ENCODE measurements at regions not wholly inside any gene's neighbourhood (a gene's known extent, or its start where the extent isn't known, plus 50 kb on each side); places are given as distances from the start of the nearest gene placed in this dataset.

DNA sequence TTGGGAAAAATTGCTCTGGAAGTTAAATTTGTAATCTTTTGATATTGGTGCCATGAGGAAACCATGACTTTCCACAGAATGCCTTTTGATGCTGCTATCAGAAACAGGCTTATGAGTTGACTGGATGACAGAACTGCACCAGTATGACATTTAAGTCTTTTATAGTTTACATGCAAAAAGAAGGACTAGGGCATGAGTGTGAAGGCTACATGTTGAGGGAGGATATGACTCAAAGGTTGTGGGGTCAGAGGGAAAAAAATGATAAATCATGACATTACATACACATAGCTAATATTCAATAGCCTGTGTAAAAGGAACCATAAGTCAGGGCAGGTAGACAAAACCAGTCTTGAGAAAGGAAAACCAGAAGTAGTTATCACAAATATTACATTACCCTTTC is 182.2 kb downstream of the COL12A1 start:
- peaks cover 4% of the 10 kb centered on the region; the same call in 1 of the 3 replicates for H3K9me3 Mint-ChIP-seq
- TF ChIP-seq, protein P1, sequence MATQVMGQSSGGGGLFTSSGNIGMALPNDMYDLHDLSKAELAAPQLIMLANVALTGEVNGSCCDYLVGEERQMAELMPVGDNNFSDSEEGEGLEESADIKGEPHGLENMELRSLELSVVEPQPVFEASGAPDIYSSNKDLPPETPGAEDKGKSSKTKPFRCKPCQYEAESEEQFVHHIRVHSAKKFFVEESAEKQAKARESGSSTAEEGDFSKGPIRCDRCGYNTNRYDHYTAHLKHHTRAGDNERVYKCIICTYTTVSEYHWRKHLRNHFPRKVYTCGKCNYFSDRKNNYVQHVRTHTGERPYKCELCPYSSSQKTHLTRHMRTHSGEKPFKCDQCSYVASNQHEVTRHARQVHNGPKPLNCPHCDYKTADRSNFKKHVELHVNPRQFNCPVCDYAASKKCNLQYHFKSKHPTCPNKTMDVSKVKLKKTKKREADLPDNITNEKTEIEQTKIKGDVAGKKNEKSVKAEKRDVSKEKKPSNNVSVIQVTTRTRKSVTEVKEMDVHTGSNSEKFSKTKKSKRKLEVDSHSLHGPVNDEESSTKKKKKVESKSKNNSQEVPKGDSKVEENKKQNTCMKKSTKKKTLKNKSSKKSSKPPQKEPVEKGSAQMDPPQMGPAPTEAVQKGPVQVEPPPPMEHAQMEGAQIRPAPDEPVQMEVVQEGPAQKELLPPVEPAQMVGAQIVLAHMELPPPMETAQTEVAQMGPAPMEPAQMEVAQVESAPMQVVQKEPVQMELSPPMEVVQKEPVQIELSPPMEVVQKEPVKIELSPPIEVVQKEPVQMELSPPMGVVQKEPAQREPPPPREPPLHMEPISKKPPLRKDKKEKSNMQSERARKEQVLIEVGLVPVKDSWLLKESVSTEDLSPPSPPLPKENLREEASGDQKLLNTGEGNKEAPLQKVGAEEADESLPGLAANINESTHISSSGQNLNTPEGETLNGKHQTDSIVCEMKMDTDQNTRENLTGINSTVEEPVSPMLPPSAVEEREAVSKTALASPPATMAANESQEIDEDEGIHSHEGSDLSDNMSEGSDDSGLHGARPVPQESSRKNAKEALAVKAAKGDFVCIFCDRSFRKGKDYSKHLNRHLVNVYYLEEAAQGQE (IDR thresholded peaks at IDR 0.05; ENCODE audit: unreplicated experiment) = no peak
- no peak for TF ChIP-seq JUNB (IDR thresholded peaks at IDR 0.05; ENCODE audit: unreplicated experiment)
- TF ChIP-seq POLR2AphosphoS5 (IDR thresholded peaks at IDR 0.05; ENCODE audit: low read depth) = no peak
- no peak for TF ChIP-seq ZNF114 (CRISPR knock-in tag; IDR thresholded peaks at IDR 0.05)
- TF ChIP-seq STAT1 (IDR thresholded peaks at IDR 0.05; ENCODE audit: unreplicated experiment) = no peak
- no peak for TF ChIP-seq CREB1 (CRISPR knock-in tag; IDR thresholded peaks at IDR 0.05; ENCODE audit: low read depth)
- TF ChIP-seq, protein P2, sequence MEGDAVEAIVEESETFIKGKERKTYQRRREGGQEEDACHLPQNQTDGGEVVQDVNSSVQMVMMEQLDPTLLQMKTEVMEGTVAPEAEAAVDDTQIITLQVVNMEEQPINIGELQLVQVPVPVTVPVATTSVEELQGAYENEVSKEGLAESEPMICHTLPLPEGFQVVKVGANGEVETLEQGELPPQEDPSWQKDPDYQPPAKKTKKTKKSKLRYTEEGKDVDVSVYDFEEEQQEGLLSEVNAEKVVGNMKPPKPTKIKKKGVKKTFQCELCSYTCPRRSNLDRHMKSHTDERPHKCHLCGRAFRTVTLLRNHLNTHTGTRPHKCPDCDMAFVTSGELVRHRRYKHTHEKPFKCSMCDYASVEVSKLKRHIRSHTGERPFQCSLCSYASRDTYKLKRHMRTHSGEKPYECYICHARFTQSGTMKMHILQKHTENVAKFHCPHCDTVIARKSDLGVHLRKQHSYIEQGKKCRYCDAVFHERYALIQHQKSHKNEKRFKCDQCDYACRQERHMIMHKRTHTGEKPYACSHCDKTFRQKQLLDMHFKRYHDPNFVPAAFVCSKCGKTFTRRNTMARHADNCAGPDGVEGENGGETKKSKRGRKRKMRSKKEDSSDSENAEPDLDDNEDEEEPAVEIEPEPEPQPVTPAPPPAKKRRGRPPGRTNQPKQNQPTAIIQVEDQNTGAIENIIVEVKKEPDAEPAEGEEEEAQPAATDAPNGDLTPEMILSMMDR (conservative IDR thresholded peaks at IDR 0.05; ENCODE audit: low read depth in 2 of 2) = no peak
- no peak for TF ChIP-seq ZNF331 (CRISPR knock-in tag; IDR thresholded peaks at IDR 0.05; ENCODE audit: low read depth)
- TF ChIP-seq EZH2 (IDR thresholded peaks at IDR 0.05; ENCODE audit: low read depth, unreplicated experiment) = no peak
- no peak for TF ChIP-seq EZH2phosphoT487 (IDR thresholded peaks at IDR 0.05; ENCODE audit: unreplicated experiment)
- TF ChIP-seq, protein P3, sequence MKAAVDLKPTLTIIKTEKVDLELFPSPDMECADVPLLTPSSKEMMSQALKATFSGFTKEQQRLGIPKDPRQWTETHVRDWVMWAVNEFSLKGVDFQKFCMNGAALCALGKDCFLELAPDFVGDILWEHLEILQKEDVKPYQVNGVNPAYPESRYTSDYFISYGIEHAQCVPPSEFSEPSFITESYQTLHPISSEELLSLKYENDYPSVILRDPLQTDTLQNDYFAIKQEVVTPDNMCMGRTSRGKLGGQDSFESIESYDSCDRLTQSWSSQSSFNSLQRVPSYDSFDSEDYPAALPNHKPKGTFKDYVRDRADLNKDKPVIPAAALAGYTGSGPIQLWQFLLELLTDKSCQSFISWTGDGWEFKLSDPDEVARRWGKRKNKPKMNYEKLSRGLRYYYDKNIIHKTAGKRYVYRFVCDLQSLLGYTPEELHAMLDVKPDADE (IDR thresholded peaks at IDR 0.05) = no peak
- TF ChIP-seq, protein P4, sequence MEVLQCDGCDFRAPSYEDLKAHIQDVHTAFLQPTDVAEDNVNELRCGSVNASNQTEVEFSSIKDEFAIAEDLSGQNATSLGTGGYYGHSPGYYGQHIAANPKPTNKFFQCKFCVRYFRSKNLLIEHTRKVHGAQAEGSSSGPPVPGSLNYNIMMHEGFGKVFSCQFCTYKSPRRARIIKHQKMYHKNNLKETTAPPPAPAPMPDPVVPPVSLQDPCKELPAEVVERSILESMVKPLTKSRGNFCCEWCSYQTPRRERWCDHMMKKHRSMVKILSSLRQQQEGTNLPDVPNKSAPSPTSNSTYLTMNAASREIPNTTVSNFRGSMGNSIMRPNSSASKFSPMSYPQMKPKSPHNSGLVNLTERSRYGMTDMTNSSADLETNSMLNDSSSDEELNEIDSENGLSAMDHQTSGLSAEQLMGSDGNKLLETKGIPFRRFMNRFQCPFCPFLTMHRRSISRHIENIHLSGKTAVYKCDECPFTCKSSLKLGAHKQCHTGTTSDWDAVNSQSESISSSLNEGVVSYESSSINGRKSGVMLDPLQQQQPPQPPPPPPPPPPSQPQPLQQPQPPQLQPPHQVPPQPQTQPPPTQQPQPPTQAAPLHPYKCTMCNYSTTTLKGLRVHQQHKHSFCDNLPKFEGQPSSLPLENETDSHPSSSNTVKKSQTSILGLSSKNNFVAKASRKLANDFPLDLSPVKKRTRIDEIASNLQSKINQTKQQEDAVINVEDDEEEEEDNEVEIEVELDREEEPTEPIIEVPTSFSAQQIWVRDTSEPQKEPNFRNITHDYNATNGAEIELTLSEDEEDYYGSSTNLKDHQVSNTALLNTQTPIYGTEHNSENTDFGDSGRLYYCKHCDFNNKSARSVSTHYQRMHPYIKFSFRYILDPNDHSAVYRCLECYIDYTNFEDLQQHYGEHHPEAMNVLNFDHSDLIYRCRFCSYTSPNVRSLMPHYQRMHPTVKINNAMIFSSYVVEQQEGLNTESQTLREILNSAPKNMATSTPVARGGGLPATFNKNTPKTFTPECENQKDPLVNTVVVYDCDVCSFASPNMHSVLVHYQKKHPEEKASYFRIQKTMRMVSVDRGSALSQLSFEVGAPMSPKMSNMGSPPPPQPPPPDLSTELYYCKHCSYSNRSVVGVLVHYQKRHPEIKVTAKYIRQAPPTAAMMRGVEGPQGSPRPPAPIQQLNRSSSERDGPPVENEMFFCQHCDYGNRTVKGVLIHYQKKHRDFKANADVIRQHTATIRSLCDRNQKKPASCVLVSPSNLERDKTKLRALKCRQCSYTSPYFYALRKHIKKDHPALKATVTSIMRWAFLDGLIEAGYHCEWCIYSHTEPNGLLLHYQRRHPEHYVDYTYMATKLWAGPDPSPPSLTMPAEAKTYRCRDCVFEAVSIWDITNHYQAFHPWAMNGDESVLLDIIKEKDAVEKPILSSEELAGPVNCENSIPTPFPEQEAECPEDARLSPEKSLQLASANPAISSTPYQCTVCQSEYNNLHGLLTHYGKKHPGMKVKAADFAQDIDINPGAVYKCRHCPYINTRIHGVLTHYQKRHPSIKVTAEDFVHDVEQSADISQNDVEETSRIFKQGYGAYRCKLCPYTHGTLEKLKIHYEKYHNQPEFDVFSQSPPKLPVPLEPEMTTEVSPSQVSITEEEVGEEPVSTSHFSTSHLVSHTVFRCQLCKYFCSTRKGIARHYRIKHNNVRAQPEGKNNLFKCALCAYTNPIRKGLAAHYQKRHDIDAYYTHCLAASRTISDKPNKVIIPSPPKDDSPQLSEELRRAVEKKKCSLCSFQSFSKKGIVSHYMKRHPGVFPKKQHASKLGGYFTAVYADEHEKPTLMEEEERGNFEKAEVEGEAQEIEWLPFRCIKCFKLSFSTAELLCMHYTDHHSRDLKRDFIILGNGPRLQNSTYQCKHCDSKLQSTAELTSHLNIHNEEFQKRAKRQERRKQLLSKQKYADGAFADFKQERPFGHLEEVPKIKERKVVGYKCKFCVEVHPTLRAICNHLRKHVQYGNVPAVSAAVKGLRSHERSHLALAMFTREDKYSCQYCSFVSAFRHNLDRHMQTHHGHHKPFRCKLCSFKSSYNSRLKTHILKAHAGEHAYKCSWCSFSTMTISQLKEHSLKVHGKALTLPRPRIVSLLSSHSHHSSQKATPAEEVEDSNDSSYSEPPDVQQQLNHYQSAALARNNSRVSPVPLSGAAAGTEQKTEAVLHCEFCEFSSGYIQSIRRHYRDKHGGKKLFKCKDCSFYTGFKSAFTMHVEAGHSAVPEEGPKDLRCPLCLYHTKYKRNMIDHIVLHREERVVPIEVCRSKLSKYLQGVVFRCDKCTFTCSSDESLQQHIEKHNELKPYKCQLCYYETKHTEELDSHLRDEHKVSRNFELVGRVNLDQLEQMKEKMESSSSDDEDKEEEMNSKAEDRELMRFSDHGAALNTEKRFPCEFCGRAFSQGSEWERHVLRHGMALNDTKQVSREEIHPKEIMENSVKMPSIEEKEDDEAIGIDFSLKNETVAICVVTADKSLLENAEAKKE (CRISPR knock-in tag; IDR thresholded peaks at IDR 0.05) = no peak
- TF ChIP-seq NANOG (IDR thresholded peaks at IDR 0.05; ENCODE audit: borderline replicate concordance) = no peak
- H3K36me3 ChIP-seq (ENCODE audit: insufficient read depth) = no peaks in the 10 kb centered on the region
- no peak overlapping the region for H3K27ac ChIP-seq (ENCODE audit: low read depth)
- H2AFZ ChIP-seq = no peak overlapping the region
- no peaks in the 10 kb centered on the region for H4K20me1 ChIP-seq (replicated peaks; ENCODE audit: insufficient read depth)
- H3K4me1 Mint-ChIP-seq = no peaks in the 10 kb centered on the region; the same call in 2 of the 3 replicates
- ATAC-seq (no peak), DNase-seq (ENCODE audit: low spot score) (no peak)
- no peak overlapping the region for H3K27ac Mint-ChIP-seq
- no peaks in the 10 kb centered on the region for H3K27me3 Mint-ChIP-seq (ENCODE audit: insufficient read depth, low read depth, poor library complexity)
- 0 out of 2 replicates have a peak, but pooled peaks cover 3% of the 10 kb centered on the region for H3K9me2 ChIP-seq (ENCODE audit: insufficient read depth)
- H3K4me3 Mint-ChIP-seq = no peak overlapping the region
- H3K27me3 ChIP-seq (ENCODE audit: insufficient read depth) = no peaks in the 10 kb centered on the region
- H3K4me1 ChIP-seq (ENCODE audit: insufficient read depth) = no peaks in the 10 kb centered on the region
- no peaks in the 10 kb centered on the region for H3K36me3 Mint-ChIP-seq (ENCODE audit: low read depth)
- no peak overlapping the region for H3K4me3 ChIP-seq
- H3K79me2 ChIP-seq (replicated peaks; ENCODE audit: insufficient read depth) = no peaks in the 10 kb centered on the region
- H3K4me2 ChIP-seq = no peak overlapping the region
- no peaks in the 10 kb centered on the region for H3F3A ChIP-seq (replicated peaks; ENCODE audit: low read depth)

Measured in GM23338 (cell line).